HEK293T (cell line): ENCODE measurements at regions not wholly inside any gene's neighbourhood (a gene's known extent, or its start where the extent isn't known, plus 50 kb on each side); places are given as distances from the start of the nearest gene placed in this dataset.

Source experiments
- ARNT ChIP-seq: fragments of 450-650 bp; IDR thresholded peaks from 2 replicates; pipeline ENCODE4 v1.6.1; 2017; ENCODE audit warnings: mild to moderate bottlenecking
- BHLHE40 ChIP-seq: fragments of 450-650 bp; IDR thresholded peaks from 2 replicates; pipeline ENCODE4 v1.6.1; 2016; ENCODE audit warnings: mild to moderate bottlenecking, moderate library complexity, borderline replicate concordance
- CTBP1 ChIP-seq: fragments of 450-650 bp; IDR thresholded peaks from 2 replicates; pipeline ENCODE4 v1.6.1; 2016; ENCODE audit warnings: borderline replicate concordance
- ELF4 ChIP-seq: fragments of 450-650 bp; IDR thresholded peaks from 2 replicates; pipeline ENCODE4 v1.6.1; 2017; ENCODE audit warnings: antibody characterized with exemption
- FOXK2 ChIP-seq: fragments of 450-650 bp; IDR thresholded peaks from 2 replicates; pipeline ENCODE4 v1.6.1; 2016; ENCODE audit warnings: mild to moderate bottlenecking
- FOXM1 ChIP-seq: fragments of 450-650 bp; IDR thresholded peaks from 2 replicates; pipeline ENCODE4 v1.6.1; 2017; ENCODE audit warnings: mild to moderate bottlenecking, borderline replicate concordance
- HDGF ChIP-seq: fragments of 450-650 bp; IDR thresholded peaks from 2 replicates; pipeline ENCODE4 v1.6.1; 2017; ENCODE audit warnings: antibody characterized with exemption, borderline replicate concordance
- LEF1 ChIP-seq: fragments of 450-650 bp; IDR thresholded peaks from 2 replicates; pipeline ENCODE4 v1.6.1; 2017; ENCODE audit warnings: mild to moderate bottlenecking, borderline replicate concordance
- SP1 ChIP-seq: fragments of 450-650 bp; IDR thresholded peaks from 2 replicates; pipeline ENCODE4 v1.6.1; 2017
- SUZ12 ChIP-seq: fragments of 450-650 bp; IDR thresholded peaks from 2 replicates; pipeline ENCODE4 v1.6.1; 2016; ENCODE audit warnings: mild to moderate bottlenecking
- TF ChIP-seq, protein P1 (sequence below): fragments of 450-650 bp; IDR thresholded peaks from 2 replicates; pipeline ENCODE4 v1.6.1; 2016

DNA sequence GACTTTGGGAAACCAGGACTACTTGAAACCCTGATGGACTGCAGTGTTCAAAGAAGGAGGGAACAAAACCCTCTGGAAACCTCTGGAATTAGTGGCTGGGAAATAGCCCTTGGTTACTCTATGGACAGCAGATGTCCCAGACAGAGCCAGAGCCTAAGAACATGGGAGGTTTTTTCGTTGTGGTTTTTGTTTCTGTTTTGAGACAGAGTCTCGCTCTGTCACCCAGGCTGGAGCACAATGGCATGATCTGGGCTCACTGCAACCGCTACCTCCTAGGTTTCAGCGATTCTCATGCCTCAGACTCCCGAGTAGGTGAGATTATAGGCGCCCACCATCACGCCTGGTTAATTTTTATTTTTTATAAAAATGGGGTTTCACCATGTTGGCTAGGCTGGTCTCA lies 1378.7 kb downstream of the AACS start:
- TF ChIP-seq FOXM1: no peak
- TF ChIP-seq HDGF: no peak
- no peak for TF ChIP-seq SP1
- no peak for TF ChIP-seq SUZ12
- TF ChIP-seq ARNT: no peak
- TF ChIP-seq BHLHE40: no peak
- no peak for TF ChIP-seq FOXK2
- TF ChIP-seq ELF4: no peak
- TF ChIP-seq LEF1: no peak
- no peak for TF ChIP-seq CTBP1
- TF ChIP-seq, protein P1, sequence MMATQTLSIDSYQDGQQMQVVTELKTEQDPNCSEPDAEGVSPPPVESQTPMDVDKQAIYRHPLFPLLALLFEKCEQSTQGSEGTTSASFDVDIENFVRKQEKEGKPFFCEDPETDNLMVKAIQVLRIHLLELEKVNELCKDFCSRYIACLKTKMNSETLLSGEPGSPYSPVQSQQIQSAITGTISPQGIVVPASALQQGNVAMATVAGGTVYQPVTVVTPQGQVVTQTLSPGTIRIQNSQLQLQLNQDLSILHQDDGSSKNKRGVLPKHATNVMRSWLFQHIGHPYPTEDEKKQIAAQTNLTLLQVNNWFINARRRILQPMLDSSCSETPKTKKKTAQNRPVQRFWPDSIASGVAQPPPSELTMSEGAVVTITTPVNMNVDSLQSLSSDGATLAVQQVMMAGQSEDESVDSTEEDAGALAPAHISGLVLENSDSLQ: no peak
